Activated effector memory CD4-positive, alpha-beta T cell treated with anti-CD3 and anti-CD28 coated beads, Interleukin-2, amount 50 U/mL, for 16 hours (primary cell): ENCODE measurements at regions not wholly inside any gene's neighbourhood (a gene's known extent, or its start where the extent isn't known, plus 50 kb on each side); places are given as distances from the start of the nearest gene placed in this dataset.

Source experiments
- DNase-seq: peaks from one replicate; pipeline ENCODE4 v3.0.0-alpha.2; 2020

DNA sequence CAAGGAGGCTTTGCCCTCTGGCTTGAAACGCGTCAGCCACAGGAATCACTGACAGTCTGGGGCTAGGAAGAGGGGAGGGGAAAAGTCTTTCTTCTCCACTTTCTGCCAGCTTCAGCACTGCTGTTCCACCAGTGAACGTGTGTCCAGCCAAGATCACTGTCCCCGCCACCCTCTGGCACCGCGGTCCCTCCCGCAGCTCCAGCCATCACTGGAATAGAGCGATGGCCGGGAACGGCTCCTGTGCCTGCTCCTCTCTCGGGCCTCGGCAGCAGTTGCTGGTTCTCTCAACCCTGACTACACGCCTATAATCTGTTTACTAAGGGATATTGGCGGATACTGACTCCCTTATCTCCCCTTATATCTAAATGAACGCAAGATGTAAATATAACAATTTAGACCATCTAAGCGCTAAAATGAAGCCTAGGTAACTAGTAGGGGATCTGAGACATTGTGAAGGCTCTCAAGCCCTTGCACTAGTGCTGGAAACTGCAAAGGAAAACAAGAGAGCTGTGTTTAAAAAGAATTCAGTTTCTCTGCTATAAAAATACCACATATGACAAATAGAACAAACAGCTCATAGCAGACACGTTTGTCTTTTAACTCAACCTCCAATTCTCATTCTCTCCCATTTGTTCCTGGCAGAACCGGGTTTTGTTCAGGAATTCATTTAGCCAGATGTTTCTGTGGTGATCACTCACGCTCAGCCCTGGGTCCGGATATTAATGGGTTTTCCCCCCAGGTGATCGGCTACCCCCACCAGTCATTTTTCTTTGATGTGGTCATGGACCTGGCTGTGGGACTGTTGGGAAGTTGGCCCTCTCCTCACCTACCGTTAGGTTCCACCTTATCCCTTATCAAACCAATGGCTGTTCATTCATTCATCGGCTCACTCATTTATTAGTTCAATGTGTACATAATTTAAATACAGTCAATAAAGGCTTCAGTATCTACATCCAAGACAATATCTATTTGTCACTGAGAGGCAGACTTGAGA lies 149.8 kb downstream of the MED10 start:
- no peak for DNase-seq

DNA sequence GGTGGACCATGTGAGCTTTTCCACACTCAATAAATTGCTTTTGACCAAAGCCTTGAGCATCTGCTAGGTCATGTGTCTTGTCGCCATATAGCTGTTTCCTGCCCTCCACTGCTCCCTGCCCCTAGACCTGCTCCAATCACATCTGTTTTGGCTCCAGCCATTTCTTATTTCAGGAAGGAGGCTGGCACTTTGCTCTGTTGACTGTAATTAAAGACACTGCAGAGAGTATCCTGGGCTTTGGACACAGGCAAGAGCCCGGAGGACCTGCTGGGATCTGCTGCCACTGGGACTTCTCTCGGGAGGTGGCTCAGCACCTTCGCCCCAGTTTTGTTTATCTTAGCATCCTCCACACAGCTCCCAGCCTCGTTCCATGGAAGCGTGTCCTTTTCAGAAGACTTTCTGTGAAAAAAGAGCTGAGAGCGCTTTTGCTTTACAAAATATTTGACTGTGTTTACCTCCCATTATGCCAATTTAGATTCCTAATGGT lies 153.2 kb downstream of the MED10 start:
- DNase-seq = no peak

DNA sequence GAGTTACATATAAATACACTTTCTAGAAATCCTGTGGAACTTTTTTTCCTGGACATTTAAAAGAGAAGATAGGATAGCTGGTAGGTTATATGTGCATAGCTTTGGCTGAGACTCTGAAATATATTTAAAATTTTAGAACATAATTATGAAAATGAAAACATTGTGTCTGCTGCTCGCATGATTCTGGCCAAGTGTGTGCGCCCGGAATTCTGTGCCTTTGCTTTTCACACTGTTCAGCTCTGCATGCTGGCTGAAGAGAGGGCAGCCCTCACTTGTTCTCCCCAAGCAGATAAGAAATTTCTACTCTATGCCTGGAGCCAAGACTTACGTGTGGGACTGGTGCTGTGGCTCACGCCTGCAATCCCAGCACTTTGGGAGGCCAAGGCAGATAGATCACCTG lies 153.9 kb downstream of the MED10 start:
- no peak for DNase-seq

DNA sequence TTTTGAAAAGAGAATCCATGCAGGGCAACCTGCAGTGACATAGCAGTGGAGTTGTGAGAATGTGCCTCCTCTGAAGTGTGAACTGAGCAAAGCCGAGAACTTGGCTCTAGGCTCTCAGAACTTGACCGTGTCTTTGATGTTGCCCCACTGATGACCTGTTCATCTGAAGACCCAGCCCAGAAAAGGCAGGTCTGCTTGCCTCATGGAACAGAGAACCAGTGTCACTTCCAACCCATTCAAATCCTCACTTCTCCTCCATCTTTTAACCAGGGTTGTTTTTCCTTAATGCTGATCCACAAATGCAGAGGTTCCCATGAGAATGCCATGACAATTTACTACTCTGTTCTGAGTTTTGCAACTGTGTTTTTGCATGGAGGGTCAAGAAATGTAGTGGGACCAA lies 155.4 kb downstream of the MED10 start:
- DNase-seq = no peak

DNA sequence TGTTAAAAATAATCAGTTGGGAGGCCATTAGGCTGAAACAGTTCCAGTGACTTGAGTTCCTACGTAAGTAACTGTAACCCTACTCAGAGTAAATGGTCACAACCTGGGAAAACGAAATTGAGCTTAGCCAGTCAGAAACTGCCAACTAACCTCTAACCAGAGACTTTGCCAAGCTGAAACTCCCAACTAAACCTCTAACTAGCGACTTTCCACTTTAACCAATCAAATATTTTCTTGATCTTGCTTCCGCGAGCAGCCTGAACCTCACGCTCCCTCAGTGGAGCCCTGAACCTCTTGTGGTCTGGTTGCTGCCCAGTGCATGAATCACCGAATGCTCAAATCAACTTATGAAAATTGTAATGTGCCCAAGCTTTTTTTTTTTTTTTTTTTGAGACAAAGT lies 156.2 kb downstream of the MED10 start:
- no peak for DNase-seq

DNA sequence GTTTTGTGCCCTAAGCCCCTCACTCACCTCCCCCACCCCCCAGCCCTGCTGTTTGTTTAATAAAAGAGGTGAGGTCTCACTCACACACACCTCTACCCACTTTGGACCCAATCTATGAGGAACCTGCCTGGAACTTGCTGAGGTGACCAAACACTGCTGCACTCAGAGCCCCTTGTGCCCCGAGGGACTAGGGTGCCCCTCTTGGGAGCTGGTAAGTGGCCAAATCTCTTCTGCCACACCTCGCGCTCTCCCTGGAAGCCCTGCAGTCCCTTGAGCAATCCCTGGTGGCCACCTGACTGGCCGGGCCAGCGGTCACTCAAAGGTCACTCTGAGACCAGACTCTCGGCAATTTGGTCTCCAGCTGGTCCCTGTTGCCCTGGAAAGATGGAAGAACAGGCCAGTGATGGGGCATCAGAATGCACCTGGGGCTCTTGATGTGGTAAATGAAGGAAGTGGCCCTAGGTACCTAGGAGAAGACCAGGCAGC lies 157.2 kb downstream of the MED10 start:
- no peak for DNase-seq

DNA sequence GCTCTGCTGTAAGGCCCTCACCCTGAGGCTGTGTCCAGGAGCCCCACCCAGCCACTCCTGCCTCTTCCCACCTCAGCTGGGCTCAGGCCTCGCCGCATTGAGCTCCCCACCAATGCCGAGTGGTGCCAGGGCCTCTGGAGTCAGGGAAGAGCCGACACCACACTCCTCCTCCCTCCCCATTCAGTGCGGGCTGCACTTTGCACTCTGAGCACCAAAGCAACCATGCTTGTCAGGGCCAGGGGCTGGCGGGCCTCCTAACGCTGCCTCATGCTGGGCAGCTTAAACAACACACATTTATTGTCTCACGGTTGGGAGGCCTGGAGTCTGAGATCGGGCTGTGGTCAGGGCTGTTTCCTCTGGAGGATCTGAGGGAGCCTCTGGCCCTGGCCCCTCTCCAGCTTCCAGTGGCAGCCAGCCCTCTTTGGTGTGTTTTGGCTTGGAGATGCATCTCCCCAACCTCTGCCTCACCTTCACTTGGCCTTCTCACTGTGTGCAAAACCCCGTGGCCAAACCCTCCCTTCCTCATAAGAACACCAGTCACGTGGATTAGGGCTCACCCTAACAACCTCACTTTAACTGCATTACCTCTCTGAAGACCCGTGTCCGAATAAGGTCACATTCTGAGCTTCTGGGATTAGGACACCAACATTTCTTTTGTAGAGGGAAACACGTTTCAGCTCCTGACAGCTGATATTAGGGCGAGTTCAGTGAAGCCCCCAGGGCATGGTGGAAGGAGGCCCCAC lies 157.8 kb downstream of the MED10 start:
- no peak for DNase-seq

DNA sequence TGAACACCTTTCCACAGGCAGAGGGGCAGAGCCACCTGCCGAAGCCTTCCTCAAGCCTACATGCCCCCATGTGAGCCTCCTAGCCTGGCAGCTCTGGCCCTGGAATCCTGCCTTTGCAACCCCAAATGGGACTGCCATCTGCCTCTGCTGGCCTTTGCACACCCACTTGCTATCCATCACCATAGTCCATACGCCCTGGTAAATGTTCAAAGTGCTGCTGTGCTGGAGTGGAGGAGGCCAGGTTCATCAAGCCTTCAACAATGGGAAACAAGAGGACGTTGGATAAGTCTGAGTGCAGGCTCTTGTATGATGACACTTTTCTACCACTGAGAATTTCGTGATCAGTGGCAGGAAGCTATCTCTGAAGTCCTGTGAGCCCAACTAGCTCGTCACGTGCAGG lies 159.8 kb downstream of the MED10 start:
- no peak for DNase-seq

DNA sequence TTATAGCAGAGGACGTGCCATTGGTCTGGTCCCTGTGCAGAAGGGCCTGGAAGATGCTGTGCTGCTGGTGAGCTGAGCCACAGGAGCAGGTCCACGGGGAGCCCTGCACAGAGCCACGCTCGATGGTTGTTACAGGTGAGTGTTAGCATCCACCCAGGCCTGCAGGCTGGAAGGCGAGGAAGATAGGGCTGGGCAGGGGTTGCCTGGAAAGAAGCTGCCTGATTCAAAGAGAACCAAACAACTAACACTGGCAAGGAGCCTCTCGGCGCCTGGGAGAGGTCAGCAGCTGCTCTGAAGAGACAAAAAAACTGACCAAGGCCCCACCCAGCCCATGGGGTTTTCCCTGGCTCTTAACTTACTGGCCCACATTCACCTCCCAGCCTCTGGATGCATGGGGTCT lies 160.2 kb downstream of the MED10 start:
- DNase-seq = no peak

DNA sequence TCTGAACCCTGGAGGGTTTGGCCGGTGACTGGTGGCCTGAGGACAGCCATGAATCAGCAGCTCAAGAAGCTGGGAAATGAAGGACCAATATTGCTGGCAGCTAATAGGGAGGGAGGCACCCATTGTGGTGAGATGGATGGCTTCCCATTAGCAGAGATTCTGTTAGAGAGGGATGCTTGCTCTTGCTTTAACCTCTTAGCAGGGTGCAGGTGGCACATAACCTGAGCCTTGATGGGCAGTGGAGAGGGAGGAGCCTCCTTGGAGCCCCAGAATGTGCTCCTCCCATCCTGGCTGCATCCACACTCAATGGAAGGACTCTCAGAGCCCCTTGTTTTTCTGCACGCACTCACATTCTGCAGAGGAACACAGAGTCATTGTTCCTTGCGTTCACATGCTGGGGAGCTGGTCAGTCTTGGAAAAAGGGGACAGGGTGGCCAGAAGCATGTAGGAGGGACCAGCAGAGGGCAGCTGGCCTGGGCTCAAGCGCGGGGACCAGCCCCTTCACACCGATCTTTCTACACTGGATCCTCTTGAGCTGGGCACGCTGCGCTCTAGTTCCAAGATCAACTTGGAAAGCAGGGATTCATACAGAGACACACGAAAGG lies 161.8 kb downstream of the MED10 start:
- DNase-seq = no peak

DNA sequence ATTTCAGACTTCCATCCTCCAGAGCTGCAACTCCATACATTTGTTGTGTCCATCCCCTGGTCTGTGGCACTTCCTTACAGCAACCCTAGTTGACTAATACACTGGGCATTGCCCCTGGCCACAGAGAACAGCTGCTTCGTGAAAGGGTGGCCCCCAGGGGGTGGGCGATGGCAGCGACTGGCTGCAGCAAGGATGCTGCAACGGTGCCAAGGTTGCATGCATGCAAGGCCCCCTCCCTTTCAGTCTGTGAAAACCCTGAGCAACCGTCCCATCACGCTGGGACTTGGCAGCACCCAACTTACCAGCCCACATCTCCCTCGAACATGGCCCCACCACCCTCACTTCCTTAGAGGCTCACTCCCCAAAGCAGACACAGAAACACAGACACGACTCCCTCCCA lies 162.5 kb downstream of the MED10 start:
- DNase-seq = no peak

DNA sequence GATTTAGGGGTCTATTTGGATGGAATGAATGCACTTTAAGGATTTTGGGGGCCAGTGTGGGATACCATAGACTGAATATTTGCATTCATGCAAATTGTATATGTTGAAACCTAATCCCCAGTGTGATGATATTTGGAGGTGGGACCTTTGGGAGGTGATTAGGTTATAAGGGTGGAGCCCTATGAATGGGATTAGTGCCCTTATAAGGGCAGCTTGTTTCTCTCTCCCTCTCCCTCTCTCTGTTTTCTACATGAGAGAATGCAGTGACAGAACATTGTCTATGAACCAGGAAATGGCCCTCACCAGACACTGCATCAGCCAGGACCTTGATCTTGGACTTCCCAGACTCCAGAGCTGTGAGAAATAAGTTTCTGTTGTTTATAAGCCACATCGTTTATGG lies 166.1 kb downstream of the MED10 start:
- DNase-seq = no peak

DNA sequence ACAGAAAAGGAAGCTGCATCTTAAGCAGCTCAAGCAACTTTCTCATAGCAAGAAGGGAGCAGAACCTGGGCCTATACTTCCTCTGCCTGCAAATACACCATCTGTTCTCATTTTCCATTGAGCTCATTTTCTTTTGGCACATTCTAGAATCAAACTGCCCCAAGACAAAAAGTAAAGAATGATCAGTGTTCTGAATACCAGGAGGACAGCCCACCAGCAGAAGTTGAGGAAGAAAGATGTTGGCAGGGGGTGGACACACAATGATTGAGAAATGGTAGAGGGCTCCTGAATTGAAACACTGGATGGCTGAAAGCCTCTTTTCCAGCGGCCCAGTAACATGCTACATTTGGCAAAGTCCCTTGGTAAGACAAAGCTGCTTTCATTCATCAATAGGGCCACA lies 171.8 kb downstream of the MED10 start:
- no peak for DNase-seq

DNA sequence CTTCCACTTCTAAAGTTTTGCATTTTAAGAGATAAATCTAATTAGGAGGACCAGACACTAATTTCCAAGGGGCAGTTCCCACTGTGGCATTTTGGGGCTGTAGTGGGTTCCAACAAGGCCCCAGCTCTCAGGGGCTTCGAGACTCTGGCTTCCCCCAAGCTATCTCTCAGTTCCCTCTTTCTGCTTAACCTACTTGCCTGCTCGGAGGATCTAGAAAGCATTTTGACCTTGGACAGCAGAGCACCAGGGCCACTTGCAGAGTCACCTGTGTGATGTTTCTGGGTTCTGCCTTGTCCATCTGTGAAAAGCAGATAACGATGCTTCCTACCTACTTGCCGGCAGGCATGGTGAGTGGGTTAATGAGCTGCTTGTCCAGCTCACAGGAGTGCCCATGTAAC lies 175.4 kb downstream of the MED10 start:
- DNase-seq = no peak

DNA sequence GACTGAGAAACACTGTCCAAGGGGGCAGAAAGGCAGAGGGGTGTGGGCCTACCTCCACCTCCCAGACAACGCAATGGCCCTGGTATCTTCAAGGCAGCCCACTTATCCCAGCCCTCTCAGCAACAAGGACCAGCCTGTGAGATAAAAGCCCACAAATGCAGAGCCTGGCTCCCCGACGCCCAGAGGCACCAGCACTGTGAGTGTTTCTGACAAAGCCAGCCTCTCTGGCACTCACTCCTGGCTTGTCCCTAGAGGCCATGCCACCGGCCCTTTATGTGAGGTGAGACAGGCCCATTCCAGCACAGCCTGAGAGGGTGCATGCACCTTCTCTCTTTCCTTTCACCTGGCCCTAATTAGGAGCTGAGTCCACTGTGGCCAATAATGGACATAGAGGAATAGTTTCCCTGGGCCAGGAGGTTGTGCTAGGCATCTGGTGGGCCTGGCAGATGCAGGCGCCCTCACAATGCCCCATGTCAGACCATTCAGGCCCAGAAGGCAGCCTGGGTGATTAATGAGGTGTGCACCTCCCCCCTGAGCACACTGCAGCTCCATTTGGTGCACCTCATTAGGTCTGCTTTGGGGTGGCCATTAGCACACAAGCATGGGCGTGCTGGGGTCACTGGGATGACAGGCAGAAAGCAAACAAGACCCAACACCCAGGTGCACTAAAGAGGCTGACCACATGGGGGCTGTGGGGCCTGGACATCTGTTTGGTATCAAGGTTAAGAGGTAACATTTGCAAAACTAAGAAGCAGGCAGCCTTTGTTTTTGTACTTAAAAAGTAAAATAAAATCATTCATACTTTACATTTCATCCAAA lies 176.0 kb downstream of the MED10 start:
- no peak for DNase-seq

DNA sequence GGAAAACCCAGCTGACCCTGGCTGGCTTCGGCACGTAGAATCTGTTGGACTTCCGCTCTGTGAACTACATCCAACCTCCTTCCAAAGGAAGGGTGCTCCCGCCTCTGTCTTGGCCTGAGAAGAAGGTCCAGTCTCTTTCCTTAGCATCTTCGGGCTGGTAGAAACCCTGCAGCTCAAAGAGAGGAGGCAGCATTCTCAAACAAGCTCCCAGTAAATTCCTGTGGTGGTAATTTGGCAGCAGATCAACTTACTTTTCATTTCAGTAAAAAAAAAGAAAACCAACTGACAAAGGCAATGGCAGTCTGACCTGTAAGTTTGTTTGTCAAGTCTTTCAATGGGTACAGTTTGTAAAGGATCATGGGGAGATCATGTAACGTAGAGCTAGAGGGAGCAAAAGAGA lies 176.7 kb downstream of the MED10 start:
- no peak for DNase-seq

DNA sequence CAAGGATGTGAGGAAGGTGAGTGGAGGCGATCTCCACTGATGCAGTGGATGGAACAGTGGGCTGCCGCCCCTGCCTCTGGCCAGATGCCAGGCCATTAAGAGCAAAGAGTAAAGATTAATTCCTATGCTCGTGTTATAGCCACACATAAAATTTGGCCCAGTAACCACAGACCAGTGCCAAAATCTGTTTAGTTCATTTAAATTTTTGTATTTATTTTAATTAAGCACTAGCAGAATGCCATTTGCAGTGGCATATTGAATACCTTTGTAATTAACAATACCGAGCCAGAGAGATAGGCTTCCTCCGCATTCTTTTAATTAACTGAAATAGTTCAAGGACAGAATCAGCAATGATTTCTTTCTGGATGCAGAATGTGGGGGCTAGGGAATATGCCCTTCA lies 179.8 kb downstream of the MED10 start:
- DNase-seq = no peak

DNA sequence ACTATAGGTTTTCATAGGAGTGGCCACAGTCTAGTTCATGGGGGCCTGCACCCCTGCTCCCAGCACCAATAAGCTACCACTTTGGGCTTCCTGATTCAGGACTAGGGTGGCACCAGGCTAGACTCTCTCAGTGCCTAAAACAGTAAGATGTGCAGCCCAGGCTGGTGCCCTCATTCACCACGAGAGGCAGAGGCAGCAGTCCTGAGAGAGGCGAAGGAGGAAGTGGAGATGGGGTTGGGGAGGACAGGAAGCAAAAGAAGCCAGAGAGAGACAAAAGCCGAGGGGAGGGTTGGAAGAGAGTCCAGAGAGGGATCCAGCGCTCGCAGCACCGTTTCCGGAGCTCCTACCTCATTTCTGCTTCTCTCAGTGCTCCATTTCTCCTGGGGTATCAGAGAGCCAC lies 180.9 kb downstream of the MED10 start:
- no peak for DNase-seq

DNA sequence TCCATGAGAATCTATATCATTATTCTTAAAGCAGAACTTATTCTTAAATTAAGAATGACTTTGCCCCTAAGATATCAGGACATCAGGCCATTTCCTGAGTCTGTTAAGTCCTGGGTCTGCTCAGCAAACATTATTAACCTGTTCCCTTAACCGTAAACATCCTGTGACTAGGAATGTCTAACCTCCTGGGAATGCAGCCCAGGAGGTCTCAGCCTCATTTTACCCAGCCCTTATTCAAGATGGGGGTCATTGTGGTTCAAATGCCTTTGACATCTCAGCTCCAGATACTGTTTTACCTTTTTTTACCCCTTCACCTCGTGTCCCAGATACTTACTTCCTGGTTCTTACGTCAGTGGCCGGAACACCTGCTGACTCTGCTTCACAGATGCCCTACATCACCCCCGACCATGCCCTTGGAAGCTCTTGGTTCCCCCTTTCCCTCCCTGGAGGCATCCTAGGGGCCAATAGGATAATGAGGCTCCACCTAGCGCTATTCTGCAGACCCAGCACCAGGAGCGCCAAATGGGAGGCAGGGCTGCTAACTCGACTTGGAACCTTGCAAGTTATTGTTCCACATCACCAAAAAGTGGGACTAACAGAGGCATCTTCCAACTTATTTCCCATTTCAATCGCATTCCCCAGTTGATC lies 182.5 kb downstream of the MED10 start:
- no peak for DNase-seq

DNA sequence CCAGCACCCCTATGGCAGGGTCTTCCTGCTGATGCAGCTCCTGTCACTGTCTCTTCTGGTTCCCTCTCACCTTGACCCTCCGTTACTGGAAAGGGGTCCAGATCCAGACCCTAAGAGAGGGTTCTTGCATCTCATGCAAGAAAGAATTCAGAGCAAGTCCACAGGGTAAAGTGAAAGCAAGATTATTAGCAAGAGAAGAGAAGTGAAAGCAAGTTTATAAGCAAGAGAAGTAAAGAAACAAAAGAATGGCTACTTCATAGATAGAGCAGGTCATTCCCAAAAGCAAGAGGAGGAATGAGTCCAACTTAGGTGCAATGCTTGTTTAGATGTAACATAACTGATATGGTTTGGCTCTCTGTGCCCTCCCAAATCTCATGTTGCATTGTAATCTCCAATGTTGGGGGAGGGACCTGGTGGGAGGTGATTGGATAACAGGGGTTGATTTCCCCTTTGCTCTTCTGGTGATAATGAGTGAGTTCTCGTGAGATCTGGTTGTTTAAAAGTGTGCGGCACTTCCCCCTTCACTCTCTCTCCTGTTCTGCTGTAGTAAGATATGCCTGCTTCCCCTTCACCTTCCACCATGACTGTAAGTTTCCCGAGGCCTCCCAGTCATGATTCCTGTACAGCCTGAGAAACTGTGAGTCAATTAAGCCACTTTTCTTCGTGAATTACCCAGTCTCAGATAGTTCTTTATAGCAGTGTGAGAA lies 183.3 kb downstream of the MED10 start:
- DNase-seq = no peak

DNA sequence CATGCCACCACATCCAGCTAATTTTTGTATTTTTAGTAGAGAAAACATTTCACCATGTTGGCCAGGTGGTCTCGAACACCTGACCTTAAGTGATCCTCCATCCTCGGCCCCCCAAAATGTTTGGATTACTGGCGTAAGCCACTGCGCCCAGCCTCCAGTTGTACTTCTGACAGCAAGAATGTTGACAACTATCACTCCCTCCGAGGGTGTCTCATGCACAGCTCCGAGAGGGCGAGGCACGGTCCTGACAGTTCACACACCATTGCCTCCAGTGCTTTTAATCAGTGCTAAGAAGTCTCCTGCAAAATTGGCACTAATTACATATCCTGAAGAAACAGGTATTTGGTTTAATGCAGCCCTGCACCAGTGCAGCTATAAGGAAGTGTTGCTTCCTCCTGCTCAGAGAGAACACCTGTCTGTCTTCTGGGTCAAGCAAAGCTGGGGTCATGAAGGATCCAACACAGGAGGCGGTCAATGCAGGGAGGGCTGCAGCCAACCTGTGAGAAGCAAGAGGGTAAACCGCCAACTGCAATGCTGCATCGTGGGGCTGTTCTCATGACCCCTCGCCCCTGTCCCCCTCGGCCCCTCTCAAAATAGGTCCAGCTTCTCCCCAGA lies 184.0 kb downstream of the MED10 start:
- no peak for DNase-seq
